HG03378 (cell line): ENCODE measurements at regions not wholly inside any gene's neighbourhood (a gene's known extent, or its start where the extent isn't known, plus 50 kb on each side); places are given as distances from the start of the nearest gene placed in this dataset.
"Not testable (repeated sequence)": the region's sequence is repeated elsewhere in the genome, so short reads cannot be mapped to it uniquely, and the experiment has no call there.

Source experiments
- ATAC-seq: cut with Tn5 transposase; IDR thresholded peaks from one replicate; pipeline ENCODE4 v1.9.1; 2021; ENCODE audit warnings: mild to moderate bottlenecking, moderate library complexity; ENCODE audit not compliant: unreplicated experiment

DNA sequence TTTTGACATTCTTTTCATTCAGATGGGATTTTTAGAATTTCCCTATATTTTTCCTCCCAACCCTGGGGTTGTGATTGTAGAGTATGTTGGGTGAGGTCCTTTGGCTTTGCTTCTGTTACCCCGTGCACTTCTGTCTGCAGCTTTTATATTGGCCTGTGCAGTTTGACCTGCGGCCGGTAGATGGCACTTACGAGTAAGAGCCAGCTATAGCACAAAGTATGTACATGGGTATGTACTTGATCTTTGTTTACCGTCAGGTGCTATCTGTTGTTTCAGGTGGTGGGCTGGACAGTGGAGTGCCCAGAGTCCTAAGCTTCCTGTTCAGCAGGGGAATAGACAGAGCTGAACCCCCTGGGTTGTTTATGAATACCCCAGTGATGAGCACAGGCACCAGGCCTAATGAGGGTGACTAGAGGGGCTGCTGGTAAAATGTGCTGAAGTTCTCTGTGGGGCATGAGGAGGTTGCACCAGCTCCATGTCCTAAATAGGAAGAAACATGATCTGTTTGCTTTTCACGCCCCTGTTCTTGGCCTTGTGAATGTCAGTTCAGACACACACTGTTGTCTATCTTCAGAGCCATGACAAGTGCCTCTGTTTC lies 58.9 kb upstream of the THUMPD2 start:
- peak; percentile 90 for ATAC-seq

GRCh38 chr2:39836638-39837037 lies 57.6 kb upstream of the THUMPD2 start:
- no peak for ATAC-seq

DNA sequence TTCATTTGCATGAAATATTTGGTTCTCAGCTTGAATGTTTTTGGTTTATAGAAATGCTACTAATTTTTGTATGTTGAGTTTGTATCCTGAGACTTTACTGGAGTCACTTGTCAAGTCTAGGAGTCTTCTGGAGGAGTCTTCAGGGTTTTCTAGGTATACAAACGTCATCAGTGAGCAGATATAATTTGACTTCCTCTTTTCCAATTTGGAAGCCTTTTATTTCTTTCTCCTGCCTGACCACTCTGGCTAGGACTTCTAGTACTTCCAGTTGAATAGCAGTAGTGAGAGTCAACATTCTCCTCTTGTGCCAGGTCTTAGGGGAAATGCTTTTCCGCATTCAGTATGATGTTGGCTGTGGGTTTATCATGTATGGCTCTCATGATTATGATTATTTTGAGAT lies 55.4 kb upstream of the THUMPD2 start:
- ATAC-seq: no peak

DNA sequence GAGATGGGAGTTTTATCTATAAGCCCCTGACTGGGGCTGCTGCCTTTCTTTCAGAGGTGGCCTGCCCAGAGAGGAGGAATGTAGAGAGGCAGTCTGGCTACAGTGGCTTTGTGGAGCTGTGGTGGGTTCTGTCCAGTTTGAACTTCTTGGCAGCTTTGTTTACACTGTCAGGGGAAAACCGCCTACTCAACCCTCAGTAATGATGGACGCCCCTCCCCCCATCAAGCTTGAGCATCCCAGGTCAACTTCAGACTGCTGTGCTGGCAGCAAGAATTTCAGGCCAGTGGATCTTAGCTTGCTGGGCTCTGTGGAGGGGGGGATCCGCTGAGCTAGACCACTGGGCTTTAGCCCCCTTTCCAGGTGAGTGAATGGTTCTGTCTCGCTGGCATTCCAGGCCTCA lies 51.6 kb upstream of the THUMPD2 start:
- not testable (repeated sequence) for ATAC-seq
